GM12875 (cell line): ENCODE measurements at regions not wholly inside any gene's neighbourhood (a gene's known extent, or its start where the extent isn't known, plus 50 kb on each side); places are given as distances from the start of the nearest gene placed in this dataset.

Source experiments
- H3K4me3 ChIP-seq: one replicate; pipeline ENCODE4 v1.5.1; 2011; ENCODE audit warnings: low read depth, low read length, control low read depth
- CTCF ChIP-seq: IDR thresholded peaks from 2 replicates; pipeline ENCODE4 v1.5.1; 2011; ENCODE audit warnings: low read depth, mild to moderate bottlenecking, control low read depth, inconsistent platforms, low read length, moderate library complexity, borderline replicate concordance; ENCODE audit not compliant: insufficient read depth

GRCh38 chr2:3112131-3112530 is 265.5 kb downstream of the EIPR1 start:
- no peak overlapping the region for H3K4me3 ChIP-seq
- no peak for TF ChIP-seq CTCF

- TF ChIP-seq CTCF: no peak
- H3K4me3 ChIP-seq: no peak overlapping the region
Measured at GRCh38 chr2:3110994-3111666, 266.5 kb downstream of the EIPR1 start.

- TF ChIP-seq CTCF: no peak
- H3K4me3 ChIP-seq: no peak overlapping the region
Measured at GRCh38 chr2:3110555-3110954, 267.1 kb downstream of the EIPR1 start.

DNA sequence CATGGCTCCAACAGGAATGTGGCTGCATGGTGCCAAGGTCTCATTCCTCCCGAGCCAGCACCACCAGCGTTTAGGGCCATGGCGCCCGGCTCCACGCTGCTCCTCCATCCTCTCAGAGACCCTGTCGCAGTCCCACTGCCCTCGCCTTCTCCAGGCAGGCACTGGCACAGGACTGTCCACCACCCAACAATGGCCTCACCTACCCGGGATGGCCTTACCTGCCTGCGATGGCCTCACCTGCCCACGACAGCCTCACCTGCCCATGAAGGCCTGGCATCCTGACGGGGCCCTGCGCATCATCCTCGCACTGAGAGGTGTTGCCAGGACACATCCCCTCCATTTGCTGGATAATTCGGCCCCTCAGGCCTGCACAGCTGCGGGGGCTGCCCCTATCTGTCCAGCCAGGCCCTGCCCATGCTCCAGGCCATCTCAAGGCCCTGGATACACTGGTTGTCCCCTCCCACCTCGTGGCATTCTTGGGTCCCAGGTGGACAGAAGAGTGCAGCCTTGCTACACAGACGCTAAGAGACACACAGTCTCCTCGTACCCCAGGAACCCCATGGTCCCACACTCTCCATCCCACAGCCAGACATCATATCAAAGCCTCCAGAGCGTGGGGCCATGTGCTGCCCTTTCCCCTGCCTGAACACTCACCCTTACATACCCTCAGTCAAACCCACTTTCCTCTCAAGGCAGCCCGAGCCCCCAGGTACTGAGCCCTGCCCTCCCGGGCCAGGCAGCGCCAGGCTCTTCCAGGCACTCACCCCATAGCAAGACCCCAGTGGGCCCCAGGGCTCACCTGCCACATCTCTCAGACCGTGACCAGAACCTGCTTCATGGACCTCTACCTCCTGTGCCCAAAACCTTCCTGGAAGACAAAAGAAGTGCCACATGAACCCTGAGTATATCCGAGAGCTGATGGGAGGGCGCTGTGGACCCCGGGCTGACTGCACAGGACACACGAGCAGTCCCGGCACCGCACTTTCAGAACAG is 268.6 kb downstream of the EIPR1 start:
- no peak for TF ChIP-seq CTCF

DNA sequence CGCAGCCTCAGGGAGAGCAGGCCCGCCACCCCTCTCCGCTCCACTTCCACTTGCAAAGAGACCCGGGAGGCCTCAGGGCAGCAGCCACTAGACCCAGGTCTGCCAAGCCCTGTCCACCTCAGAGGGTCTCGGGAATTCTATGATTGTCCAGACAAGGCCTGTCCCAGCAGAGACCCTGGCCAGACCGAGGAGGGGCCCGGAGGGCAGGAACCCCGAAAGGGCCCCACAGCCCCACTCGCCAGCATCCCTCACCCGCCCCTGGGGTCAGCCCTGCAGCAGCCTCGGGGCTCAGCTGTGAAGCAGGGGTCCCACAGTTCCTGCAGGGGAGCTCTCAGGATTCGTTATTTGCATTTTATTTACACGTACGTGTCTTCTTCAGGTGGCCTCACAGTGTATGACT is 269.5 kb downstream of the EIPR1 start:
- H3K4me3 ChIP-seq: no peak overlapping the region
- no peak for TF ChIP-seq CTCF

More for the DNA sequence above, 268.6 kb downstream of the EIPR1 start:
- no peak overlapping the region for H3K4me3 ChIP-seq

DNA sequence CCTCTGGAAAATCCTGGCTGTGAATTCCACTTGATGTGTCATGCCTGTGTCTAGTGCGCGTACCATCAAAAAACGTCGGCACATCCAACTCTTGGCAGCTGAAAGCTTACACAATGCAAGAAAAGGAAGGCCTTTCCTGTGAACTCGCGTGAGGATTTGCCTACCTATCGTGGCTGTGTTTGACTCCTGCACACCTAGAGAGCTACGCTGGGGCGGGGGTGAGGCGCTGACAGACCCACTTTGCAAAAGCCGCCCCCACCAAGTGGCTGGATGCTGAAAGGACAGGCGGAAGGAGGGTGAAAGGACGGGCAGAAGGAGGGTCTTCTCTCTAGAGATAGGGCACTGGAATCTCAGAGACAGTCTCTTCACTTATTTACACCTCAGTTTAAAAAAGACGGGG is 270.1 kb downstream of the EIPR1 start:
- TF ChIP-seq CTCF: no peak

More for the DNA sequence above, 270.1 kb downstream of the EIPR1 start:
- no peak overlapping the region for H3K4me3 ChIP-seq
